Stimulated activated CD4-positive, alpha-beta T cell treated with anti-CD3 and anti-CD28 coated beads, Interleukin-1b, Interleukin-23, amount 100 ng/mL, for 24 hours (primary cell): ENCODE measurements at regions not wholly inside any gene's neighbourhood (a gene's known extent, or its start where the extent isn't known, plus 50 kb on each side); places are given as distances from the start of the nearest gene placed in this dataset.

Source experiments
- DNase-seq, 4 experiments: peaks; one replicate each; pipeline ENCODE4 v3.0.0-alpha.2; 2020; ENCODE audit warnings: low read depth in 4 of 4, low spot score in 1 of 4

GRCh38 chr14:54306806-54307205 is 90.0 kb upstream of the CDKN3 start:
- DNase-seq: no peak

DNA sequence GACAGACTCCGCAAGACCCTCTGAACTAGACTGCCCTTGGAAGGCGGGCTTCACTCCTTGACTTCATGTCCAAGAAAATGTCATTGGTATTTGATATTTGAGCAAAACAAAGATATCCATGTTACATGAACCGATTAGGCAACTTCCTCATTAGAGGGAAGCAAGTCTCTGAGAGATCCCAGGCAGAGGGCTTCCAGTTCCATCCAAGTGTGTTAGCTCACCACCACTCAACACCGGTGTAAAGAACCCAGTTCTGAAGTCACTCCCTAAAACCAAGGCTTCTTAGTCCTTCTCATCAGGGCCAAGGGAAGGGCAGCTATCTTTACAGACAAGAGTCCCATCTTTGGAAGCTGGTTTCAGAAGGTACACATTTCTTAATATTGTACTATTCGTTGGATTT is 87.2 kb upstream of the CDKN3 start:
- no peak for DNase-seq

DNA sequence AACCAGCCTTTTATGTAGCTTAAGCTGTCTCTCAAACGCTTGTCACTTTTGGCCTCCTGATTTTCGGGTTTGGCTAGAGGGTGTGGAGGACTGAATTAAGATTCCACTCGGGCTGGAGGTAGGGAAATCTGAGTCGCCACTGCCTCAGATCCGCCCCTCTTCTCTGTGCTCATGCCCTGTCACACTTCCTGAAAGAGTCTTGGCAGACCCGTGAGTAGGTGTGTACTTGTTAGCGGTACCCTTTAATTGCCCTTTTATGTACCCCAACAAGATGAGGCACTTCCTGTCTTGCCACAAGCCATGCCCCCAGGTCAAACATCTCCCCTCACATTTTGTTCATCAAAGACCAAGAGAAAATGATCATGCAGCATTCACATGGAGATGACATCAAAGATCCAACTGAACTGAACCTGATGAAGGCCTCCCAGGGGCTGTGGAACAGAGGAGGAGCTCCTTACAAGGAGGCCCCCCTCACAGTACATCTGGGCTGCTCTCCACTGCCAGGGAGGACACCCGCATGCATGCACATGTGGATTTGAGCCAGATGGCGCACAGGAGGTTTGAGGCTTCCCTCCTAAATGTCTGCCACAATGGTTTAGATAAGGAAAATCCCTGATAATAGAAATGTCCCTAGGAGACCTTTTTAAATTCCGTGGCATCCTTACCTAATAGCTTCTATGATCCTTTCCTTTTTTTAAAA is 86.5 kb upstream of the CDKN3 start:
- DNase-seq: no peak

DNA sequence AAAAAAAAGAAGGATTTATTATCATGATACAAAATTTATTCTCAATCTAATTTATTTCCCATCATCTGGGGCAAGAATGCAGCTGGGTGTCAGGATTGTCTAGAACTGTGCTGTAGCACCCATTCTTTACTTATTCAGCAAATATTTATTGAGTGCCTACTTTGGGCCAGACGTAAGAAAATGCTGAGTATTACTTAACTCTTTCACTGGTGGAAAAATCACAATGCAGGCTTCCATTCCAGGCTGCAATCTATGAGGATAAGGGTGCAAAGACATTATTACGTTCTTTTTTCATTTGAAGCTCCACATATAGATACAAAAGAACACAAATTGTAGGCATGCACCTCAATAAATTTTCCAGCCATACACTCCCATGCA is 86.0 kb upstream of the CDKN3 start:
- DNase-seq: no peak

DNA sequence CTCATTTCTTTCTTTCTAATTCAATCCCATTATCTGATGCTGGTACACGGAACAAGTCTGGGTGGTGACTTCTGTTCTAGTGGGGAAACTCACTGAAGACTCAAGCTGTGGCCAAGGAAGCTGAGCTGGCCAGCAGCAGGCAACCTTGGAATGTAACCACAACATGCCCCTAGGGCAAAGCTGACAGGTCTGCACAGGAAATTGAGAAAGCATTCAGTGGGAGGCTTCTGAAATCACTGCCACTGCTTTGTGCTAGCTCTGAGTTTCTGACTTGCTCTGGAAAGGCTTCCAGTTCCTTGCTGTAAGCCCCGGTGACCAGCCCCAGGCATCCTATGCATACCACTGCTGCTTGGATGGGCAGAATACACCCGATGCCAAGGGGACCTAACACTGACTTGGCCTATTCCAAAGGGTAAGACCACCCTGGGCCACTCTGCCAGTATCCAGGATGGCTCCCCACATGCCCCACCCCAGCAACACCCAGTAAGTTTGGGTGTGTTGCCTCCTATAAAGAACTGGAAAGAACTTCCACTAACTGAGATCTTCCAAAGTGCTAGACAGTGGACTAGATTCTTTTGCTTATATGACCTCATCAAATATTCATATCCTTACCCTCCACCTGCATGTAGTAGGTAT is 84.5 kb upstream of the CDKN3 start:
- DNase-seq: no peak

DNA sequence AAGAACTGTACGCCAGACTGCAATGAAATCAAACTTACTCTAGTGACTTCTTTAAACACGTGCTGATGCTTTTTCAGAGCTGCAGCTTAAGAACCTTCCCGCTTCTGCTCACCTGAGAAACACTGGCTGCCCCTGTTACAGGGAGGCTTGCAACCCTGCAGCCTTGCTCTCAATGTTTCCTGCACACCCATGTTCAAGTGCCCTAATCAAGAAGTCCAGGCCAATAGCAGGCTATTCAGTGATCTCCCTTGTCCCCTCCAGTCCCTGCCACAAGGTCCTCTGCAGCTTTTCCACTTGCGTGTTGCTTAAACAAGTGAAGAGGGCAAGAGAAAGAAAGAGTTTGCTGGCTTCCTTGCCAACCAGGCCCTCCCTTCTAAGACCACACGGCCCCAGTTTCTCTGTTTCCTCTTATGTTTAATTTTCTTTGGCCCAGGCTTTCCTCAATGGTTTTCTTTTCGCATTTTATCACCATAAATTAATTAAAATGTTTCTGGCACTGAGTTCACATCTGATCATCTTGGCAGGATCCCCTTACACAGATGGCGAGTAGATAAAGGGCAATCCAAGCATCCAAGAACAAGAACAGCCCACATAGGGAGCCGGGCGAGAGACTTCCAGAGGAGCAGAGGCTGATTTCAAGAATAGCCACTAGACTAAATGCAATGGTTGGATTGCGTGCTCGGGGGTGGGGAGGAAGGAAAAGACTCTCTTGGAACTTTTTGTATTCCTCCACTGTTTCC is 82.3 kb upstream of the CDKN3 start:
- DNase-seq: no peak

DNA sequence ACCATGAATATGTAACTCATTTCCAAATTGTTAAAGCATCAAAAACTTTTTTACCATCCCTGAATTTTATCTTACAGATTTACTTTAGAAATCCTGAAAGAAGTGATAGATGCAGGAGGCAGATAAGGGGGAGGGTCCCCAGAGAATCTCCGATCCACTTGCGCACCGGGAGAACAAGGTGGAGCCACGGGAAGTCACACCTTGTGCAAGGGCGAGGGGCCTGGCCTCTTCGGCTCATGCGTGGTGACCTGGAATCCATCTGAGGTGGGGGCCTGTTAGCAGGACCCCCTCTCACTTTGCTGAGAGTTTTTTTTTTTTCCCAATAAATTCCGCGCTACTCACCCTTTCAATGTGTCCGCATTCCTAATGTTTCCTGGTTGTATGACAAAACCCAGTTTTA is 80.2 kb upstream of the CDKN3 start:
- DNase-seq: no peak

- no peak for DNase-seq
These were observed 79.4 kb upstream of the CDKN3 start for GRCh38 chr14:54317391-54317790.

DNA sequence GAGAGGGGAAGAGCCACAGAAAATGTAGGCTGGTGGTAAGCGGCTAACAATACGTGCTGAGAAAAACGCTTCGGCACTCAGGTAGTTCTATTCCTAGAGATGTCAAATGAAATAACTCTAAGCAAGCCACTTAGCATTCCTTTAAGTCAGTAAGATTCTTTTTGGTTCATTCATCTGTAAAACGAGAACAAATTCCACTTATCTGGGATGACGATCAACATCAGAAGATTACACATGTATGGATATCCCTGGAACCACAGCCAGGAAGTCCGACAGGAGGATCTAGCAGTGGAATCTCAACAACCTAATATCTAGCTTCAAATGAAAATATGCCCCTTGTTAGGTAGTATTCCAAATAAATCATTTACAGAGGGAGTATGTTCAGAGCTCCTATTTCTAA is 74.6 kb upstream of the CDKN3 start:
- no peak for DNase-seq

DNA sequence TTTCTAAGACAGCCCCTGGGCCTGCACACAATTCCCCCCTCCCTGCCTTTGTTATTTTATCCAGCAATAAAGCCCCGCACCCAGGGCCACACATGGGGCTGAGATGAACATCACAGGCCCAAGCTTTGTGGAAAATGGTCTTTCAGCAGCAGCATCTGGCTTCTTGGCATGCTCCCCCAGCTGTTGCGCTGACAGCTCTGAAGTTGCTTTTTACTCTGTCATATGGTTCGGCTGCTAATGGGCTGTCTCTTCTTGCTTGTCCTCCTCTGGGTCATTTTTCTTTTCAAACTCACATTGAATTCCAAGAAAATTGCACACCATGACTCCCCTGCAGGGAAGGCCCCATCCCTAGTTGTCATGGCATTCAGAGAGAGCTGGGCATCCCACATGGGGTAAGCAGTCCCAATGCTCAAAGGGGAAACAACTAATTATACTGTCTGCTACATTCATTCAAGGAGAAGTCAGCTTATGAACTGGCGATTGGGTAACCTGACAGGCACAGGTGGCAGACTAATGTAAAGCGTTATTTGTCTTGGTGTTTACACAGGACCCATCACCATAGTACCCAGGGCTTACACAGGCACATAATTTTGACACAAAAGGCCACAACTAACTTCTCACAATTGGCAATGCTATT is 74.0 kb upstream of the CDKN3 start:
- DNase-seq: no peak

GRCh38 chr14:54325766-54326165 is 71.0 kb upstream of the CDKN3 start:
- no peak for DNase-seq

DNA sequence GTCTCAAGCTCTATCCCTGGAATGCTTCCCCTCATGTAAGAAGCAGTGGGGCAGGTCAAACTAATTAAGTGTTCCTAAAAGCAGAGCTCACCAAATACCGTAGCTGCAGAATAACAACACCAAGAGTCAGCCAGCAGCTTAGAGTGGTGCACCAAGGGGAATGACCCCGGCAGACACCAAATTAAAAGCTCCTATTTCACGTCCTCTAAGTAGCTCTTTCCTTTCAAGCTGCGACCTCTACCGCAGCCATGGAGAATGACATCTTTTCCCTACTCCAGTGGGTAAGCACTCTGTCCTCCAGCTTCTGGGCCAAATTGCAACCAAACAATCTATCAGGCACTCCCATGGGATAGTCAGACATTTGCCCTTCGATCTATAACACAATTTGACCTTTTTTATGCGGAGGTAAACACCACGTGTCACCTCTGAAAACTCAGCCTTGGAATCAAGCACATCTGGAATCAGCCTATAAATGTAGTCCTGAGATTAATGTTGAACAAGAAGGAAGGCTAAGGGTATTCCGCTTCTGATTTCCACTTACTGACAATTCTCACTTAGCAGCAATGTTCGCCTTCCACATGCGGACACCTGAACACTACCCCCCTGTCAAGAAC is 67.6 kb upstream of the CDKN3 start:
- no peak for DNase-seq

DNA sequence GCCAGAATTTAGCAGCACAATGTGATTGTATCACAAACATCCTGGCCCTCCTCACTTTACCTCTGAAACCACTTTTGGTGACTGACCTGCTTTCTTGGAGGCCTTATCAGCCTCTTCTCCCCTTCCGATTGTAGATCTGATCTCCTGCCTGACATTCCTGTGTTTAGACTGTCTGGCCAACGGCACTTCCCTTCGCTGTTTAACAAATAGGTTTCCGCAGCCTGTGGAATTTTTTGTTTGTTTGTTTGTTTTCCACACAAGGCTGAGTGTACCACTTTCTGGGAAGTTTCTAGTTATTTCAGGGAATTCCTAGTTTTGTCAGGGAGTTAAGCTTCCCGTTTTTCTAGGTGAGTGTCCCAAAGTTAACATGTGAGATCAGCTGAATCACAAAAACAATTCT is 65.9 kb upstream of the CDKN3 start:
- DNase-seq: no peak

- DNase-seq: no peak
These were observed 65.3 kb upstream of the CDKN3 start for GRCh38 chr14:54331516-54331915.

- no peak for DNase-seq
These were observed 64.3 kb upstream of the CDKN3 start for GRCh38 chr14:54332490-54332889.

DNA sequence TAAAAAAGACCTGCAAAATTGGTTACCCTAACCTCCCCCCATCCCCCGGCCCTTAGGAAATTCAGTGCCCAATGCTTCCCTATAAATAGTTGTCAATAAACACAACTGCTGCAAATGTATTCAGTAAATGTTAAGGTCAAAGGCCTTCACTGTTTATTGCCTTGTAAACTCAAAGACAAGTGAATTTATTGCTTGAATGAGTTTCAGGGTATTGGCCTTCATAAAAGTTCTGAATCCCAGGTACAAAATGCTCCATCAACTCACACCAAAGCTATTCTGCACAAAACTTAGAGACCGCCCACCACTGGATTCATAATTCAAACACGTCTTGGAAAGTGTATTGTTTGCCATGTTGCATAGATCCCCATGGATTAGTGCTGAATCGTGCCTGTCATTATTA is 63.3 kb upstream of the CDKN3 start:
- no peak for DNase-seq

GRCh38 chr14:54335569-54336155 is 61.1 kb upstream of the CDKN3 start:
- DNase-seq: no peak

- no peak for DNase-seq
These were observed 59.5 kb upstream of the CDKN3 start for GRCh38 chr14:54337314-54337713.

DNA sequence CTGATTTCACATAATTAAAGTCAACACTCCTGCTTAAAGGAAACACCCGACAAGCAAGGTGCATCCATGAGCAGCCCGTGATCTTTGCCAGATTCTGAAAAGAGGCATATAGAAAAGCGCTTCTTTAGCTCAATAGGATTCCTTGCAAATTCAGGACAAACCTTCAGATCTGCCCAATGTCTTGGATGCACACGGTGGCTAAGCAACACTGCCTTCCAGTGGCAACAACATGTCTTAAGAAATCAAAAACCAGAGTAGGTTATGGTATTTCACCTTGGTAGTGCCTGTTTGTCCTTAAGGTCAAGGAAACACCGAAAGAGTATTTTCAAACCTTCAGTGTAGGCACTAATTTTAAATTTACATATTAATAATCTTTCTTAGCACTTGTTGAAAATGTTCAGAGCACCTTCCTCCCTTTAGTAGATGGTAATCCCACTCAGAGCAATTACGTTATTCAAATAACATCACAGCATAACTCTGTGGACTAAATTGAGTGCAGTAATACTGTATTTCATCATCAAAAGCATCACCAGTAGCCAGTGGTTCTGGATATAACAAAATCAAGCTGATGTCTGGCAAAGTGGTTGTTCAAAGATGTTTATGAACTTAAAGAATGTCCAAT is 58.0 kb upstream of the CDKN3 start:
- DNase-seq: no peak

DNA sequence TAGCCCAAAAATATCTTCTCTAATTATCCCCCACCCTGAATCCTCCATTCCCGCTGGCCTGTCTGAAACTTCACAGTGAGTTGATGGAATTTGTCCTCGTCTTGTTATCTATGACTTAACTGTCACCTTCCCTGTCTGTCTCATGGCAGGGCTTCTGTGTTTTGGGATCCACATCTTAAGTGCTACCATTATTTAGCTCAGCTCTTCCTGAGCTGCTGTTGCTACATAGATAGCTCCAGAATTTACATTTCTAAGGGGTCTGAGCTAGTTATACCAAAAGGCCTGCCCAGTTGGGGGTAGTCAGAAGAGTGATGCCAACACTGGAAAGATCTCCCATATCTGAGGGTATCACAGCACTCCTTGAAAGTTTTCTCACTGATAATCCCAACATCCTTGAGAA is 57.0 kb upstream of the CDKN3 start:
- DNase-seq: no peak

GRCh38 chr14:54342806-54343205 is 54.0 kb upstream of the CDKN3 start:
- DNase-seq: no peak
